Superior temporal gyrus (tissue), 1 donor: ENCODE measurements at regions not wholly inside any gene's neighbourhood (a gene's known extent, or its start where the extent isn't known, plus 50 kb on each side); places are given as distances from the start of the nearest gene placed in this dataset.
A peak's percentile ranks its signal among the peaks of the same experiment; 100 is the strongest.
"Not testable (repeated sequence)": the region's sequence is repeated elsewhere in the genome, so short reads cannot be mapped to it uniquely, and the experiment has no call there.

Experiments
- DNase-seq: peaks from one replicate; pipeline ENCODE4 v3.0.0-alpha.2; 2016; ENCODE audit errors: extremely low spot score

GRCh38 chr12:67842124-67842523 is 147.1 kb upstream of the IFNG-AS1 start:
- DNase-seq = no peak

GRCh38 chr12:67843257-67843656 is 146.0 kb upstream of the IFNG-AS1 start:
- DNase-seq = no peak

GRCh38 chr12:67852701-67853100 is 136.5 kb upstream of the IFNG-AS1 start:
- DNase-seq = peak; percentile 54

- peak; percentile 66 for DNase-seq
Observed at GRCh38 chr12:67853204-67853603, 136.0 kb upstream of the IFNG-AS1 start.

GRCh38 chr12:67854351-67854750 is 134.9 kb upstream of the IFNG-AS1 start:
- no peak for DNase-seq

GRCh38 chr12:67855103-67855502 is 134.1 kb upstream of the IFNG-AS1 start:
- no peak for DNase-seq

GRCh38 chr12:67871231-67871630 is 118.0 kb upstream of the IFNG-AS1 start:
- no peak for DNase-seq

- no peak for DNase-seq
Observed at GRCh38 chr12:67873355-67873754, 115.9 kb upstream of the IFNG-AS1 start.

GRCh38 chr12:67876305-67876915 is 112.8 kb upstream of the IFNG-AS1 start:
- no peak for DNase-seq

GRCh38 chr12:67877727-67878126 is 111.5 kb upstream of the IFNG-AS1 start:
- DNase-seq = no peak

GRCh38 chr12:67879937-67880336 is 109.3 kb upstream of the IFNG-AS1 start:
- DNase-seq = no peak

- no peak for DNase-seq
Observed at GRCh38 chr12:67881565-67881964, 107.7 kb upstream of the IFNG-AS1 start.

GRCh38 chr12:67884596-67884995 is 104.7 kb upstream of the IFNG-AS1 start:
- DNase-seq = no peak

GRCh38 chr12:67885375-67886169 is 103.7 kb upstream of the IFNG-AS1 start:
- DNase-seq = no peak

GRCh38 chr12:67887065-67887464 is 102.2 kb upstream of the IFNG-AS1 start:
- no peak for DNase-seq

- DNase-seq = no peak
Observed at GRCh38 chr12:67889931-67890330, 99.3 kb upstream of the IFNG-AS1 start.

- no peak for DNase-seq
Observed at GRCh38 chr12:67890726-67891258, 98.5 kb upstream of the IFNG-AS1 start.

- no peak for DNase-seq
Observed at GRCh38 chr12:67891596-67891995, 97.7 kb upstream of the IFNG-AS1 start.

- DNase-seq = no peak
Observed at GRCh38 chr12:67892259-67893021, 96.8 kb upstream of the IFNG-AS1 start.

GRCh38 chr12:67893022-67893580 is 96.1 kb upstream of the IFNG-AS1 start:
- no peak for DNase-seq

GRCh38 chr12:67900418-67900817 is 88.8 kb upstream of the IFNG-AS1 start:
- not testable (repeated sequence) for DNase-seq

- no peak for DNase-seq
Observed at GRCh38 chr12:67909091-67909531, 80.1 kb upstream of the IFNG-AS1 start.
